H1 (cell line): ENCODE measurements at regions not wholly inside any gene's neighbourhood (a gene's known extent, or its start where the extent isn't known, plus 50 kb on each side); places are given as distances from the start of the nearest gene placed in this dataset.

Source experiments
- CTCF ChIA-PET: fragments of 300-600 bp; sonication (Branson Sonifier 250); formaldehyde crosslinking; loops from one replicate; lab custom pipeline; 2021; ENCODE audit not compliant: partially characterized antibody; lab: Charles Lee
- POLR2A ChIA-PET: fragments of 300-600 bp; sonication (Branson Sonifier 250); formaldehyde crosslinking; loops from one replicate; lab custom pipeline; 2021; ENCODE audit warnings: inconsistent platforms; ENCODE audit not compliant: partially characterized antibody; lab: Charles Lee
- DNase-seq, 2 experiments: peaks; one replicate each; pipeline versions ENCODE4 v3.0.0 to v3.0.0-alpha.2; 2010 to 2022; ENCODE audit warnings: low spot score in 2 of 2, low read depth in 1 of 2, mixed read lengths in 1 of 2
- FAIRE-seq: peaks from 2 replicates; lab custom pipeline; 2011; peaks lifted over from hg19 to GRCh38; lab: Jason Lieb, UNC
- H2AFZ ChIP-seq: 2 replicates; pipeline ENCODE4 v1.8.1; 2012; ENCODE audit warnings: low read length, inconsistent platforms
- H2AK5ac ChIP-seq: 2 replicates; pipeline ENCODE4 v1.6.1; 2013; ENCODE audit warnings: low read depth, low read length
- H2BK120ac ChIP-seq: replicated peaks from 2 replicates; pipeline ENCODE3; 2013; ENCODE audit warnings: low read depth, low read length, inconsistent platforms
- H2BK12ac ChIP-seq: 2 replicates; pipeline ENCODE4 v1.6.1; 2013; ENCODE audit warnings: low read depth, low read length
- H2BK15ac ChIP-seq: 2 replicates; pipeline ENCODE4 v1.6.1; 2013; ENCODE audit warnings: low read length
- H2BK20ac ChIP-seq: 2 replicates; pipeline ENCODE4 v1.6.1; 2013; ENCODE audit warnings: low read length
- H2BK5ac ChIP-seq: 2 replicates; pipeline ENCODE4 v1.6.1; 2013; ENCODE audit warnings: low read depth, low read length
- H3K14ac ChIP-seq: 2 replicates; pipeline ENCODE4 v1.6.1; 2013; ENCODE audit warnings: inconsistent platforms; ENCODE audit not compliant: insufficient read length
- H3K18ac ChIP-seq: 2 replicates; pipeline ENCODE4 v1.6.1; 2013; ENCODE audit warnings: low read length; ENCODE audit errors: extremely low read depth
- H3K23ac ChIP-seq: 2 replicates; pipeline ENCODE4 v1.6.1; 2013; ENCODE audit warnings: inconsistent platforms; ENCODE audit not compliant: insufficient read length
- H3K23me2 ChIP-seq: 2 replicates; pipeline ENCODE4 v1.6.1; 2013; ENCODE audit warnings: low read depth, low read length
- H3K27ac ChIP-seq: 2 replicates; pipeline ENCODE4 v1.6.1; 2011; ENCODE audit warnings: low read depth, low read length, inconsistent platforms
- H3K27me3 ChIP-seq, 4 experiments: replicated peaks in 1 of 4; 1 replicate in 1 of 4; 2 replicates in 3 of 4; pipeline versions ENCODE4 v1.6.1 to v1.8.1; 2011 to 2013; ENCODE audit warnings: low read length in 3 of 4, mild to moderate bottlenecking in 3 of 4, inconsistent platforms in 2 of 4, mixed read lengths in 2 of 4, moderate library complexity in 1 of 4; ENCODE audit not compliant: control insufficient read depth in 3 of 4, insufficient read depth in 3 of 4; ENCODE audit errors: extremely low read depth in 1 of 4
- H3K36me3 ChIP-seq, 4 experiments: 2 replicates each; pipeline versions ENCODE4 v1.6.1 to v1.8.1; 2011 to 2013; ENCODE audit warnings: mild to moderate bottlenecking in 4 of 4, low read length in 3 of 4, moderate library complexity in 2 of 4, control low read depth in 1 of 4, inconsistent platforms in 1 of 4; ENCODE audit not compliant: insufficient read depth in 4 of 4, control insufficient read depth in 2 of 4
- H3K4ac ChIP-seq: replicated peaks from 2 replicates; pipeline ENCODE3; 2013; ENCODE audit warnings: low read length, low read depth, mixed read lengths, inconsistent platforms; ENCODE audit not compliant: insufficient read length
- H3K4me1 ChIP-seq, 4 experiments: replicated peaks in 1 of 4; 1 replicate in 1 of 4; 2 replicates in 3 of 4; pipeline versions ENCODE4 v1.6.1 to v1.8.1; 2011 to 2013; ENCODE audit warnings: low read length in 3 of 4, inconsistent platforms in 2 of 4, mixed read lengths in 1 of 4; ENCODE audit not compliant: insufficient read depth in 4 of 4, control insufficient read depth in 3 of 4
- H3K4me2 ChIP-seq, 2 experiments: 2 replicates each; pipeline versions ENCODE4 v1.6.1 to v1.8.1; 2011 to 2013; ENCODE audit warnings: low read depth in 2 of 2, low read length in 2 of 2, control low read depth in 1 of 2, inconsistent platforms in 1 of 2, mild to moderate bottlenecking in 1 of 2; ENCODE audit not compliant: insufficient read depth in 1 of 2
- H3K4me3 ChIP-seq, 4 experiments: fragments of 200-600, 300-600 bp in 1 of 4; sonication (generic), shearing (Covaris generic), sonication (Bioruptor Twin) in 1 of 4; 2 replicates each; pipeline versions ENCODE4 v1.5.1 to v1.8.1; 2011 to 2016; ENCODE audit warnings: low read length in 4 of 4, low read depth in 3 of 4, control low read depth in 2 of 4, inconsistent platforms in 2 of 4, mild to moderate bottlenecking in 2 of 4, mixed read lengths in 1 of 4, moderate library complexity in 1 of 4; ENCODE audit not compliant: insufficient read depth in 2 of 4; ENCODE audit errors: extremely low read depth in 1 of 4
- H3K56ac ChIP-seq: replicated peaks from 2 replicates; pipeline ENCODE3; 2013; ENCODE audit warnings: low read depth, mild to moderate bottlenecking, mixed read lengths, low read length, inconsistent platforms; ENCODE audit not compliant: insufficient read length
- H3K79me1 ChIP-seq: 2 replicates; pipeline ENCODE4 v1.6.1; 2013; ENCODE audit warnings: low read depth, low read length, control low read depth
- H3K79me2 ChIP-seq, 2 experiments: 2 replicates each; pipeline versions ENCODE4 v1.6.1 to v1.8.1; 2012 to 2013; ENCODE audit warnings: low read length in 2 of 2, mild to moderate bottlenecking in 2 of 2, inconsistent platforms in 1 of 2; ENCODE audit not compliant: insufficient read depth in 2 of 2, control insufficient read depth in 1 of 2
- H3K9ac ChIP-seq, 4 experiments: replicated peaks in 1 of 4; 1 replicate in 1 of 4; 2 replicates in 3 of 4; pipeline versions ENCODE4 v1.6.1 to v1.8.1; 2011 to 2013; ENCODE audit warnings: low read depth in 3 of 4, low read length in 3 of 4, control low read depth in 2 of 4, mild to moderate bottlenecking in 2 of 4, moderate library complexity in 2 of 4, inconsistent platforms in 1 of 4; ENCODE audit errors: extremely low read depth in 1 of 4
- H3K9me3 ChIP-seq, 2 experiments: 2 replicates each; pipeline versions ENCODE4 v1.6.1 to v1.8.1; 2012 to 2013; ENCODE audit warnings: mild to moderate bottlenecking in 2 of 2, moderate library complexity in 2 of 2, control low read depth in 1 of 2, inconsistent platforms in 1 of 2, low read depth in 1 of 2, low read length in 1 of 2, mixed read lengths in 1 of 2; ENCODE audit not compliant: insufficient read depth in 2 of 2
- H4K20me1 ChIP-seq, 2 experiments: replicated peaks in 1 of 2; 2 replicates each; pipeline versions ENCODE3 to v1.8.1; 2011 to 2013; ENCODE audit warnings: inconsistent platforms in 2 of 2, low read length in 2 of 2, mild to moderate bottlenecking in 1 of 2; ENCODE audit not compliant: insufficient read depth in 2 of 2, control insufficient read depth in 1 of 2
- H4K5ac ChIP-seq: 2 replicates; pipeline ENCODE4 v1.6.1; 2013; ENCODE audit warnings: low read length, low read depth, mixed read lengths, inconsistent platforms; ENCODE audit not compliant: insufficient read length
- H4K8ac ChIP-seq: 2 replicates; pipeline ENCODE4 v1.8.0; 2013; ENCODE audit warnings: mild to moderate bottlenecking, moderate library complexity, low read length, inconsistent platforms; ENCODE audit not compliant: insufficient read depth; ENCODE audit errors: extremely low read depth
- H4K91ac ChIP-seq: replicated peaks from 2 replicates; pipeline ENCODE3; 2013; ENCODE audit warnings: low read length, mixed read lengths, inconsistent platforms; ENCODE audit not compliant: insufficient read length
- ASH2L ChIP-seq: fragments of 200-600, 300-600 bp; sonication (generic); IDR thresholded peaks from one replicate; pipeline ENCODE4 v1.7.1; 2017; ENCODE audit warnings: low read length
- ATF2 ChIP-seq: IDR thresholded peaks from 2 replicates; pipeline ENCODE4 v1.6.1; 2012; ENCODE audit warnings: low read length, inconsistent platforms
- BRCA1 ChIP-seq: IDR thresholded peaks from 2 replicates; pipeline ENCODE4 v1.6.1; 2012; ENCODE audit warnings: low read depth, low read length, improper control_type of control experiment
- CREB1 ChIP-seq: IDR thresholded peaks from 2 replicates; pipeline ENCODE4 v1.6.1; 2012; ENCODE audit warnings: inconsistent platforms
- EGR1 ChIP-seq: IDR thresholded peaks from 2 replicates; pipeline ENCODE4 v1.6.1; 2011; ENCODE audit warnings: low read depth, low read length, borderline replicate concordance
- EZH2 ChIP-seq: fragments of 200-600 bp; sonication (generic); IDR thresholded peaks from 2 replicates; pipeline ENCODE4 v1.7.1; 2012; ENCODE audit warnings: low read depth, mild to moderate bottlenecking, moderate library complexity, low read length, inconsistent platforms; ENCODE audit not compliant: severe bottlenecking
- POLR2AphosphoS5 ChIP-seq: IDR thresholded peaks from 2 replicates; pipeline ENCODE4 v1.6.1; 2011; ENCODE audit warnings: low read depth, low read length
- POU5F1 ChIP-seq: IDR thresholded peaks from 2 replicates; pipeline ENCODE4 v1.6.1; 2011; ENCODE audit warnings: low read depth, mild to moderate bottlenecking, low read length, moderate library complexity
- SAP30 ChIP-seq: fragments of 300-600 bp; sonication (generic); IDR thresholded peaks from 2 replicates; pipeline ENCODE4 v1.7.1; 2012; ENCODE audit warnings: low read length, moderate library complexity, mild to moderate bottlenecking, inconsistent platforms; ENCODE audit not compliant: insufficient read depth, insufficient replicate concordance
- SP1 ChIP-seq: IDR thresholded peaks from 2 replicates; pipeline ENCODE4 v1.6.1; 2011; ENCODE audit warnings: low read depth, low read length
- SP2 ChIP-seq: IDR thresholded peaks from 2 replicates; pipeline ENCODE4 v1.6.1; 2012; ENCODE audit warnings: mild to moderate bottlenecking, low read length, inconsistent platforms
- TBP ChIP-seq: IDR thresholded peaks from 2 replicates; pipeline ENCODE4 v1.6.1; 2011; ENCODE audit warnings: low read depth, low read length, improper control_type of control experiment
- TCF12 ChIP-seq: IDR thresholded peaks from 2 replicates; pipeline ENCODE4 v1.6.1; 2011; ENCODE audit warnings: low read depth, mild to moderate bottlenecking, low read length
- WGBS, 2 experiments: shearing (Covaris generic) in 1 of 2; methylation state at CpG; one replicate each; pipeline versions ENCODE4 v1.1.6 to v1.1.7; 2013 to 2015; ENCODE audit warnings: low lambda C conversion rate in 2 of 2, mixed read lengths in 2 of 2, inconsistent platforms in 1 of 2, low coverage in 1 of 2, missing lambda C conversion rate in 1 of 2; ENCODE audit not compliant: insufficient replicate concordance in 2 of 2, insufficient coverage in 1 of 2, insufficient read length in 1 of 2; ENCODE audit errors: extremely low coverage in 1 of 2, missing lambda C conversion rate in 1 of 2; 5-methylcytosine and 5-hydroxymethylcytosine counted together

GRCh38 chr14:36238666-36239363, 62.3 kb upstream of the PTCSC3 start:
- H2BK20ac ChIP-seq, result 0 out of 2 replicates have a peak overlapping the region, but pooled peaks have one; percentile 1
- H3K27me3 ChIP-seq, result no peaks in the 10 kb centered on the region; a peak in 1 of 7 replicates
- peaks cover 1 to 11% (median 8%) of the 10 kb centered on the region in 4 experiments; a peak in 5 of 7 replicates for H3K4me1 ChIP-seq
- ChIA-PET CTCF (no interaction called here), POLR2A (no interaction called here)
- H2BK120ac ChIP-seq, result no peak overlapping the region
- no peak overlapping the region for H3K14ac ChIP-seq
- H4K5ac ChIP-seq, result no peak overlapping the region
- H2BK12ac ChIP-seq, result 0 out of 2 replicates have a peak overlapping the region, but pooled peaks have one; percentile 18
- 0 out of 2 replicates have a peak overlapping the region, but pooled peaks have one; percentile 37 for H2BK5ac ChIP-seq
- no peak overlapping the region for H3K4me3 ChIP-seq
- H3K27ac ChIP-seq, result no peak overlapping the region
- DNase-seq (no peak), FAIRE-seq (no peak)
- H3K18ac ChIP-seq, result no peak overlapping the region
- no peak overlapping the region for H4K8ac ChIP-seq
- H3K79me1 ChIP-seq, result no peaks in the 10 kb centered on the region
- H2BK15ac ChIP-seq, result no peak overlapping the region
- H3K23ac ChIP-seq, result no peak overlapping the region
- H3K9me3 ChIP-seq, result no peaks in the 10 kb centered on the region; a peak in 1 of 4 replicates
- H3K79me2 ChIP-seq, result no peaks in the 10 kb centered on the region
- no peaks in the 10 kb centered on the region; the same call in 1 of the 2 replicates for H3K23me2 ChIP-seq
- no peak overlapping the region for H3K4me2 ChIP-seq
- no peaks in the 10 kb centered on the region for H3K36me3 ChIP-seq
- no peak overlapping the region for H3K9ac ChIP-seq
- H3K56ac ChIP-seq, result no peak overlapping the region
- 0 out of 2 replicates have a peak overlapping the region, but pooled peaks have one; percentile 5 for H2AK5ac ChIP-seq
- H4K20me1 ChIP-seq, result no peaks in the 10 kb centered on the region
- WGBS, 2 experiments, result 90% methylated on average over 13 of the region's 13 CpGs; no CpG with 5 or more reads in 1 of the 2 experiments
- peak overlapping the region; percentile 28 for H4K91ac ChIP-seq
- H3K4ac ChIP-seq, result peak overlapping the region; percentile 62
- H2AFZ ChIP-seq, result no peak overlapping the region
- TF ChIP-seq CREB1, result no peak
- TF ChIP-seq ATF2, result no peak
- no peak for TF ChIP-seq EGR1
- TF ChIP-seq ASH2L, result no peak
- no peak for TF ChIP-seq EZH2
- no peak for TF ChIP-seq SAP30
- TF ChIP-seq POU5F1, result no peak
- TF ChIP-seq TCF12, result no peak
- TF ChIP-seq SP1, result no peak
- TF ChIP-seq TBP, result no peak
- TF ChIP-seq POLR2AphosphoS5, result no peak
- no peak for TF ChIP-seq BRCA1
- TF ChIP-seq SP2, result no peak
